SU-DHL-6 (cell line): ENCODE measurements at regions not wholly inside any gene's neighbourhood (a gene's known extent, or its start where the extent isn't known, plus 50 kb on each side); places are given as distances from the start of the nearest gene placed in this dataset.

Source experiments
- EZH2phosphoT487 ChIP-seq: fragments of 200-600 bp; sonication (generic), shearing (Covaris generic); conservative IDR thresholded peaks from 2 replicates; pipeline ENCODE4 v1.6.1; 2018; ENCODE audit warnings: mild to moderate bottlenecking, antibody characterized with exemption, low read length, moderate library complexity, mixed read lengths
- TF ChIP-seq, protein P1 (sequence below): fragments of 200-600 bp; sonication (generic); IDR thresholded peaks from one replicate; pipeline ENCODE4 v1.5.1; 2017; ENCODE audit warnings: antibody characterized with exemption, mild to moderate bottlenecking, low read length, moderate library complexity; ENCODE audit not compliant: insufficient read depth, poor library complexity, severe bottlenecking

DNA sequence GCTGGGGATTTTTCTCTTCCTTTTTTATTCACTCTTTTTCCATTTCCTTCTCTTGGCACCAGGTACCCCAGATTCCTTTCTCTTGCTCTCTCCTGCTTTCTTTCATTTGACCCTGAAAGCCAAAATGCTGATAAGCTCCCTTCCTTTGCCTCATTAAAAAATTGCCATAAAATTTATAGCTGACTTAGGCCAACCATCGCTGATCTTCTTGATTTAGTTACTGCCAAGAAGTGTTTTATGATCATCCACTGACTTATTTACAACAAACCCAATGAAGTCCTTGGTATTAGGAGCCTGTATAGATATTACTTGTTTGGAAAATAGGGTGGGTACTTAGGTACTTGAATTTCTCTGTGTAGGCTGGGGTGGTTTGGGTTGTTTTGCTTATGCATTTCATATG is 173.2 kb upstream of the PHYHIPL start:
- TF ChIP-seq, protein P1, sequence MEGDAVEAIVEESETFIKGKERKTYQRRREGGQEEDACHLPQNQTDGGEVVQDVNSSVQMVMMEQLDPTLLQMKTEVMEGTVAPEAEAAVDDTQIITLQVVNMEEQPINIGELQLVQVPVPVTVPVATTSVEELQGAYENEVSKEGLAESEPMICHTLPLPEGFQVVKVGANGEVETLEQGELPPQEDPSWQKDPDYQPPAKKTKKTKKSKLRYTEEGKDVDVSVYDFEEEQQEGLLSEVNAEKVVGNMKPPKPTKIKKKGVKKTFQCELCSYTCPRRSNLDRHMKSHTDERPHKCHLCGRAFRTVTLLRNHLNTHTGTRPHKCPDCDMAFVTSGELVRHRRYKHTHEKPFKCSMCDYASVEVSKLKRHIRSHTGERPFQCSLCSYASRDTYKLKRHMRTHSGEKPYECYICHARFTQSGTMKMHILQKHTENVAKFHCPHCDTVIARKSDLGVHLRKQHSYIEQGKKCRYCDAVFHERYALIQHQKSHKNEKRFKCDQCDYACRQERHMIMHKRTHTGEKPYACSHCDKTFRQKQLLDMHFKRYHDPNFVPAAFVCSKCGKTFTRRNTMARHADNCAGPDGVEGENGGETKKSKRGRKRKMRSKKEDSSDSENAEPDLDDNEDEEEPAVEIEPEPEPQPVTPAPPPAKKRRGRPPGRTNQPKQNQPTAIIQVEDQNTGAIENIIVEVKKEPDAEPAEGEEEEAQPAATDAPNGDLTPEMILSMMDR: no peak
- TF ChIP-seq EZH2phosphoT487: no peak
